GM10266 (cell line): ENCODE measurements at regions not wholly inside any gene's neighbourhood (a gene's known extent, or its start where the extent isn't known, plus 50 kb on each side); places are given as distances from the start of the nearest gene placed in this dataset.

ENCODE experiments used
- DNase-seq: peaks from one replicate; pipeline ENCODE4 v3.0.0; 2012; ENCODE audit errors: extremely low spot score
- CTCF ChIP-seq: IDR thresholded peaks from 2 replicates; pipeline ENCODE4 v1.5.1; 2012; ENCODE audit warnings: mild to moderate bottlenecking, low read depth; ENCODE audit not compliant: control insufficient read depth, insufficient read depth; ENCODE audit errors: missing control alignments

- DNase-seq = no peak
- TF ChIP-seq CTCF = no peak
Observed at GRCh38 chr11:91786097-91786496, 438.5 kb upstream of the FAT3 start.

- TF ChIP-seq CTCF = no peak
- DNase-seq = no peak
Observed at GRCh38 chr11:91783173-91783572, 441.4 kb upstream of the FAT3 start.

GRCh38 chr11:91778758-91779157, 445.9 kb upstream of the FAT3 start:
- DNase-seq = no peak
- no peak for TF ChIP-seq CTCF

- DNase-seq = no peak
- TF ChIP-seq CTCF = no peak
Observed at GRCh38 chr11:91776655-91777054, 448.0 kb upstream of the FAT3 start.

- no peak for DNase-seq
- no peak for TF ChIP-seq CTCF
Observed at GRCh38 chr11:91773090-91773489, 451.5 kb upstream of the FAT3 start.

- DNase-seq = no peak
Observed at GRCh38 chr11:91771961-91772360, 452.7 kb upstream of the FAT3 start.

GRCh38 chr11:91768783-91769182, 455.8 kb upstream of the FAT3 start:
- DNase-seq = no peak
- no peak for TF ChIP-seq CTCF

More at GRCh38 chr11:91771961-91772360, 452.7 kb upstream of the FAT3 start:
- TF ChIP-seq CTCF = no peak

GRCh38 chr11:91763331-91763730, 461.3 kb upstream of the FAT3 start:
- no peak for DNase-seq
- TF ChIP-seq CTCF = no peak
